SK-N-SH treated with all-trans-retinoic acid at 6 μM for 48 hours (cell line): ENCODE measurements at regions not wholly inside any gene's neighbourhood (a gene's known extent, or its start where the extent isn't known, plus 50 kb on each side); places are given as distances from the start of the nearest gene placed in this dataset.
A peak's percentile ranks its signal among the peaks of the same experiment; 100 is the strongest.

Experiments used
- ATAC-seq: fragments of 200-7000 bp; cut with Tn5 transposase; 3 replicates; pipeline ENCODE4 v1.9.1; 2020; ENCODE audit warnings: mild to moderate bottlenecking, moderate library complexity
- ARNTL ChIP-seq: fragments of 450-650 bp; formaldehyde crosslinking; IDR thresholded peaks from 2 replicates; pipeline ENCODE4 v1.5.0; 2020; ENCODE audit warnings: low read depth, mild to moderate bottlenecking, moderate library complexity, borderline replicate concordance
- BACH2 ChIP-seq: fragments of 250-450 bp; sonication (Bioruptor Pico); IDR thresholded peaks from 2 replicates; pipeline ENCODE4 v1.9.0; 2021; ENCODE audit warnings: mild to moderate bottlenecking, borderline replicate concordance
- CSDC2 ChIP-seq: fragments of 250-450 bp; sonication (Bioruptor Pico); IDR thresholded peaks from 2 replicates; pipeline ENCODE4 v1.5.0; 2020; ENCODE audit warnings: mild to moderate bottlenecking, moderate library complexity
- ESRRG ChIP-seq: fragments of 250-450 bp; sonication (Bioruptor Pico); IDR thresholded peaks from 2 replicates; pipeline ENCODE4 v1.6.1; 2021; ENCODE audit warnings: mild to moderate bottlenecking
- ISL1 ChIP-seq: fragments of 250-450 bp; sonication (Bioruptor Pico); IDR thresholded peaks from 2 replicates; pipeline ENCODE4 v2.1.2; 2022; ENCODE audit warnings: mild to moderate bottlenecking, moderate library complexity
- OSR1 ChIP-seq: fragments of 250-450 bp; sonication (Bioruptor Pico); IDR thresholded peaks from 2 replicates; pipeline ENCODE4 v1.8.0; 2022; ENCODE audit warnings: moderate library complexity, mild to moderate bottlenecking, inconsistent platforms
- PPARA ChIP-seq: fragments of 250-450 bp; sonication (Bioruptor Pico); IDR thresholded peaks from 2 replicates; pipeline ENCODE4 v1.5.0; 2020; ENCODE audit warnings: mild to moderate bottlenecking, borderline replicate concordance
- RARB ChIP-seq: fragments of 250-450 bp; sonication (Bioruptor Pico); IDR thresholded peaks from 2 replicates; pipeline ENCODE4 v1.8.0; 2021; ENCODE audit warnings: mild to moderate bottlenecking, moderate library complexity
- SNAI2 ChIP-seq: fragments of 250-450 bp; sonication (Bioruptor Pico); IDR thresholded peaks from 2 replicates; pipeline ENCODE4 v1.5.0; 2020; ENCODE audit warnings: mild to moderate bottlenecking, moderate library complexity
- TCF4 ChIP-seq: fragments of 250-450 bp; sonication (Bioruptor Pico); IDR thresholded peaks from 2 replicates; pipeline ENCODE4 v1.8.0; 2021; ENCODE audit warnings: mild to moderate bottlenecking, moderate library complexity, borderline replicate concordance
- ZFP3 ChIP-seq: fragments of 250-450 bp; sonication (Bioruptor Pico); IDR thresholded peaks from 2 replicates; pipeline ENCODE4 v1.5.0; 2020; ENCODE audit warnings: mild to moderate bottlenecking, moderate library complexity
- ZFP30 ChIP-seq: fragments of 450-650 bp; formaldehyde crosslinking; IDR thresholded peaks from 2 replicates; pipeline ENCODE4 v1.5.0; 2022; ENCODE audit warnings: mild to moderate bottlenecking, moderate library complexity
- ZNF565 ChIP-seq: fragments of 450-650 bp; formaldehyde crosslinking; conservative IDR thresholded peaks from 2 replicates; pipeline ENCODE4 v1.5.0; 2020; ENCODE audit warnings: low read depth, mild to moderate bottlenecking, moderate library complexity
- ZNF70 ChIP-seq: fragments of 450-650 bp; formaldehyde crosslinking; IDR thresholded peaks from 2 replicates; pipeline ENCODE4 v1.5.0; 2020; ENCODE audit warnings: mild to moderate bottlenecking, moderate library complexity
- ZNF8 ChIP-seq: fragments of 450-650 bp; formaldehyde crosslinking; IDR thresholded peaks from 2 replicates; pipeline ENCODE4 v1.5.0; 2020; ENCODE audit warnings: mild to moderate bottlenecking, moderate library complexity
- TF ChIP-seq, protein P1 (sequence below): fragments of 250-450 bp; sonication (Bioruptor Pico); IDR thresholded peaks from 2 replicates; pipeline ENCODE4 v1.5.1; 2020; ENCODE audit warnings: low read depth, mild to moderate bottlenecking, moderate library complexity
- TF ChIP-seq, protein P2 (sequence below): fragments of 250-450 bp; sonication (Bioruptor Pico); IDR thresholded peaks from 2 replicates; pipeline ENCODE4 v1.8.0; 2021; ENCODE audit warnings: low read depth, mild to moderate bottlenecking, moderate library complexity, borderline replicate concordance
- TF ChIP-seq, protein P3 (sequence below): fragments of 250-450 bp; sonication (Bioruptor Pico); IDR thresholded peaks from 2 replicates; pipeline ENCODE4 v1.5.1; 2021; ENCODE audit warnings: mild to moderate bottlenecking, moderate library complexity
- TF ChIP-seq, protein P4 (sequence below): fragments of 250-450 bp; sonication (Bioruptor Pico); IDR thresholded peaks from 2 replicates; pipeline ENCODE4 v1.8.0; 2020; ENCODE audit warnings: mild to moderate bottlenecking, moderate library complexity, borderline replicate concordance

DNA sequence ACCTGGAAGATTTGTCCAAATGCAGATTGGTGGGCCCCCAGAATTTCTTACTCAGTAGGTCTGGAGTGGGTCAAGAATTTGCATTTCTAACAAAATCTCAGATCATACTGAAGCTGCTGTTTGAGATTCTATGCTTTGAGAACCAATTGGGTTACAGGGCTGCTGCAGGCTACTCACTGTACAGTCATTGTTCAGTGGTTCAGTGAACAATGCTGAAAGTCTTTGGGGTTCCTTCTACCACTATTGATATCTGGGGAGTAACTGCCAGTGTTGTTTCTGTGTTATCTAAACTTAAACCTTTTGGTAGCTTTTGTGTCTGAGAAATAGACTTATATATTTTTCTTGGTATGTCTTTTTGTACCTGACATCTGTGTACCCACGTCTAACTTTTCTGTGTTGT lies 187.5 kb downstream of the TANC2 start:
- TF ChIP-seq TCF4 (CRISPR knock-in tag) (no peak), ZFP3 (CRISPR knock-in tag) (no peak), PPARA (CRISPR knock-in tag) (no peak), ZNF70 (CRISPR knock-in tag) (no peak), ISL1 (CRISPR knock-in tag) (no peak), SNAI2 (CRISPR knock-in tag) (no peak), BACH2 (CRISPR knock-in tag) (no peak), ZNF8 (CRISPR knock-in tag) (no peak), ZNF565 (CRISPR knock-in tag) (no peak), ZFP30 (CRISPR knock-in tag) (no peak), ESRRG (no peak), RARB (CRISPR knock-in tag) (no peak)
- TF ChIP-seq, protein P1, sequence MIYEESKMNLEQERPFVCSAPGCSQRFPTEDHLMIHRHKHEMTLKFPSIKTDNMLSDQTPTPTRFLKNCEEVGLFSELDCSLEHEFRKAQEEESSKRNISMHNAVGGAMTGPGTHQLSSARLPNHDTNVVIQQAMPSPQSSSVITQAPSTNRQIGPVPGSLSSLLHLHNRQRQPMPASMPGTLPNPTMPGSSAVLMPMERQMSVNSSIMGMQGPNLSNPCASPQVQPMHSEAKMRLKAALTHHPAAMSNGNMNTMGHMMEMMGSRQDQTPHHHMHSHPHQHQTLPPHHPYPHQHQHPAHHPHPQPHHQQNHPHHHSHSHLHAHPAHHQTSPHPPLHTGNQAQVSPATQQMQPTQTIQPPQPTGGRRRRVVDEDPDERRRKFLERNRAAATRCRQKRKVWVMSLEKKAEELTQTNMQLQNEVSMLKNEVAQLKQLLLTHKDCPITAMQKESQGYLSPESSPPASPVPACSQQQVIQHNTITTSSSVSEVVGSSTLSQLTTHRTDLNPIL (CRISPR knock-in tag), result no peak
- TF ChIP-seq, protein P2, sequence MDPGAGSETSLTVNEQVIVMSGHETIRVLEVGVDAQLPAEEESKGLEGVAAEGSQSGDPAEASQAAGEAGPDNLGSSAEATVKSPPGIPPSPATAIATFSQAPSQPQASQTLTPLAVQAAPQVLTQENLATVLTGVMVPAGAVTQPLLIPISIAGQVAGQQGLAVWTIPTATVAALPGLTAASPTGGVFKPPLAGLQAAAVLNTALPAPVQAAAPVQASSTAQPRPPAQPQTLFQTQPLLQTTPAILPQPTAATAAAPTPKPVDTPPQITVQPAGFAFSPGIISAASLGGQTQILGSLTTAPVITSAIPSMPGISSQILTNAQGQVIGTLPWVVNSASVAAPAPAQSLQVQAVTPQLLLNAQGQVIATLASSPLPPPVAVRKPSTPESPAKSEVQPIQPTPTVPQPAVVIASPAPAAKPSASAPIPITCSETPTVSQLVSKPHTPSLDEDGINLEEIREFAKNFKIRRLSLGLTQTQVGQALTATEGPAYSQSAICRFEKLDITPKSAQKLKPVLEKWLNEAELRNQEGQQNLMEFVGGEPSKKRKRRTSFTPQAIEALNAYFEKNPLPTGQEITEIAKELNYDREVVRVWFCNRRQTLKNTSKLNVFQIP (CRISPR knock-in tag), result no peak
- TF ChIP-seq, protein P3, sequence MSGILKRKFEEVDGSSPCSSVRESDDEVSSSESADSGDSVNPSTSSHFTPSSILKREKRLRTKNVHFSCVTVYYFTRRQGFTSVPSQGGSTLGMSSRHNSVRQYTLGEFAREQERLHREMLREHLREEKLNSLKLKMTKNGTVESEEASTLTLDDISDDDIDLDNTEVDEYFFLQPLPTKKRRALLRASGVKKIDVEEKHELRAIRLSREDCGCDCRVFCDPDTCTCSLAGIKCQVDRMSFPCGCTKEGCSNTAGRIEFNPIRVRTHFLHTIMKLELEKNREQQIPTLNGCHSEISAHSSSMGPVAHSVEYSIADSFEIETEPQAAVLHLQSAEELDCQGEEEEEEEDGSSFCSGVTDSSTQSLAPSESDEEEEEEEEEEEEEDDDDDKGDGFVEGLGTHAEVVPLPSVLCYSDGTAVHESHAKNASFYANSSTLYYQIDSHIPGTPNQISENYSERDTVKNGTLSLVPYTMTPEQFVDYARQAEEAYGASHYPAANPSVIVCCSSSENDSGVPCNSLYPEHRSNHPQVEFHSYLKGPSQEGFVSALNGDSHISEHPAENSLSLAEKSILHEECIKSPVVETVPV (CRISPR knock-in tag), result no peak
- TF ChIP-seq, protein P4, sequence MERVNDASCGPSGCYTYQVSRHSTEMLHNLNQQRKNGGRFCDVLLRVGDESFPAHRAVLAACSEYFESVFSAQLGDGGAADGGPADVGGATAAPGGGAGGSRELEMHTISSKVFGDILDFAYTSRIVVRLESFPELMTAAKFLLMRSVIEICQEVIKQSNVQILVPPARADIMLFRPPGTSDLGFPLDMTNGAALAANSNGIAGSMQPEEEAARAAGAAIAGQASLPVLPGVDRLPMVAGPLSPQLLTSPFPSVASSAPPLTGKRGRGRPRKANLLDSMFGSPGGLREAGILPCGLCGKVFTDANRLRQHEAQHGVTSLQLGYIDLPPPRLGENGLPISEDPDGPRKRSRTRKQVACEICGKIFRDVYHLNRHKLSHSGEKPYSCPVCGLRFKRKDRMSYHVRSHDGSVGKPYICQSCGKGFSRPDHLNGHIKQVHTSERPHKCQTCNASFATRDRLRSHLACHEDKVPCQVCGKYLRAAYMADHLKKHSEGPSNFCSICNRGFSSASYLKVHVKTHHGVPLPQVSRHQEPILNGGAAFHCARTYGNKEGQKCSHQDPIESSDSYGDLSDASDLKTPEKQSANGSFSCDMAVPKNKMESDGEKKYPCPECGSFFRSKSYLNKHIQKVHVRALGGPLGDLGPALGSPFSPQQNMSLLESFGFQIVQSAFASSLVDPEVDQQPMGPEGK (CRISPR knock-in tag), result no peak
- ATAC-seq, result peak; percentile 10; the same call in 1 of the 3 replicates

DNA sequence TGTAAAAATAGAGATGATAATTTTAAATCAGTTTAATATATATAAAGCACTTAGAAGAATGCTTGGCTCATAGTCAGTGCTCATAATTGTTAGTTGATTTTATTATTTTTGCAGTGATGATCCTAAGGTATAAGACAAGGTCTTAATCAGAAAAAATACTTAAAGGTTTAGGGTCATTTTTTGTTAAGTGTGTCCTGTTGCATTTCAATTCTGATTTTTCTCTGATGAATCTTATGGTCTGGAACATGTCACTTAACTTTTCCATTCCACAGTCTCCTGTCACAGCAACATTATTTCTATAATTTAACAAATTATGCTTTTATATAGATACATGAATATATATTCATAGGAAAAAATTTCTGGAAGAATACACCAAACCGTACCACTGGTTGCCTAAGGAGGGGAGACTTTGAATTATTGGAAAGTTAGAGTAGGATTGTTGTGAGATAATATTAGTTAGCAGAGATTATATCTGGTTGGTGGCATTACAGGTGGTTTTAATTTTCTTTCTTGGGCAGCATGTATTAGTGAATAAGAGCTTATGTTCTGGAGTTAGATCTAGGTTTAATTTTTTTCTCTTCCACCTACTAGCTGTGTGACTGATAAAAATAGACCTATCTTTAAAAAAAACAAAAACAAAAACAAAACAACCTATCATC lies 188.7 kb downstream of the TANC2 start:
- TF ChIP-seq ARNTL (CRISPR knock-in tag) (no peak; the same call in 1 of the 2 replicates), ISL1 (CRISPR knock-in tag) (peak; percentile 62), ZNF565 (CRISPR knock-in tag) (0 out of 2 replicates have a peak, but pooled peaks have one; percentile 43), BACH2 (CRISPR knock-in tag) (no peak), CSDC2 (CRISPR knock-in tag) (no peak), OSR1 (CRISPR knock-in tag) (no peak), TCF4 (CRISPR knock-in tag) (peak; percentile 81), ZFP3 (CRISPR knock-in tag) (no peak), ESRRG (no peak), ZNF8 (CRISPR knock-in tag) (no peak)
- TF ChIP-seq, protein P2 (CRISPR knock-in tag), result no peak
- TF ChIP-seq, protein P3 (CRISPR knock-in tag), result peak; percentile 54; the same call in 1 of the 2 replicates
- TF ChIP-seq, protein P1 (CRISPR knock-in tag), result peak; percentile 34; the same call in 1 of the 2 replicates
- no peak for ATAC-seq
